C4-2B (cell line): ENCODE measurements at regions not wholly inside any gene's neighbourhood (a gene's known extent, or its start where the extent isn't known, plus 50 kb on each side); places are given as distances from the start of the nearest gene placed in this dataset.
A peak's percentile ranks its signal among the peaks of the same experiment; 100 is the strongest.

Experiments used
- H3K27ac ChIP-seq: fragments of 450-650 bp; 2 replicates; pipeline ENCODE4 v1.5.1; 2017
- ZFX ChIP-seq: fragments of 450-650 bp; IDR thresholded peaks from 2 replicates; pipeline ENCODE4 v1.6.1; 2017
- TF ChIP-seq, protein P1 (sequence below): fragments of 450-650 bp; conservative IDR thresholded peaks from 2 replicates; pipeline ENCODE4 v1.5.1; 2017; ENCODE audit warnings: mild to moderate bottlenecking

DNA sequence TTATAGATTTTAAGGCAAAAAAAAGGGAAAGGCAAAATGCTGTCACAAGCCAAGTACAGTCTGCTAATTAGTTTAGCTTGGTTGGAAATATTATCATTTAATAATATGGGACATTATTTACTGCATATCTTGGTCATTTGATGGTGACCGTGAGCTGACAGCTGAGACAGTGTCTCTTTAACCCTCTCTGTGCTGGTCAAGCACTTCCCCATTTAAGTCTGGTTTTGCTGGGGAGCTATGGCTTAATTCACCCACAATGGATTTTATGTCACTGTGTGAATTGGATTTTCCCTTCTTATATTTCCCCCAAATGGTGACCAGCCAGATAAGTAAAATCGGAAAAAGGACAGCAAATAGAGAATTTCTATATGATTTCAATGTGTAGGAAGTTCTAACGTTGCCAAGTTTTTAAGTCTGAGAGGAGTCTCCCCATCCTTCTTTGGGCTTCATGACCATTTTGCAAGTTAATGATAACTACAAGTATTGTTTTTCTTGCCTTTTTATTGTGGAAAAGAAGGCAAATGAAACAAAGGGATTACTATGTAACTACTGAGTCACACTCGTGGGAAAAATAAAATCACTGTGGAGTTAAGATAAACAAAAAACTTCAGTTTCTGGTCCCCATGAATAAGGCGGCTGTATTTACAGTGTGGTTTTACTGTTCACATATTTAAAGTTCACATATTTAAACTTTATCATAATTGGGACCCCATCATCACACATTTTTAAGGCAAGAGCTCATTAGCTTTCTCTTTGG is 373.5 kb downstream of the NR2F2 start:
- no peak overlapping the region for H3K27ac ChIP-seq
- TF ChIP-seq, protein P1, sequence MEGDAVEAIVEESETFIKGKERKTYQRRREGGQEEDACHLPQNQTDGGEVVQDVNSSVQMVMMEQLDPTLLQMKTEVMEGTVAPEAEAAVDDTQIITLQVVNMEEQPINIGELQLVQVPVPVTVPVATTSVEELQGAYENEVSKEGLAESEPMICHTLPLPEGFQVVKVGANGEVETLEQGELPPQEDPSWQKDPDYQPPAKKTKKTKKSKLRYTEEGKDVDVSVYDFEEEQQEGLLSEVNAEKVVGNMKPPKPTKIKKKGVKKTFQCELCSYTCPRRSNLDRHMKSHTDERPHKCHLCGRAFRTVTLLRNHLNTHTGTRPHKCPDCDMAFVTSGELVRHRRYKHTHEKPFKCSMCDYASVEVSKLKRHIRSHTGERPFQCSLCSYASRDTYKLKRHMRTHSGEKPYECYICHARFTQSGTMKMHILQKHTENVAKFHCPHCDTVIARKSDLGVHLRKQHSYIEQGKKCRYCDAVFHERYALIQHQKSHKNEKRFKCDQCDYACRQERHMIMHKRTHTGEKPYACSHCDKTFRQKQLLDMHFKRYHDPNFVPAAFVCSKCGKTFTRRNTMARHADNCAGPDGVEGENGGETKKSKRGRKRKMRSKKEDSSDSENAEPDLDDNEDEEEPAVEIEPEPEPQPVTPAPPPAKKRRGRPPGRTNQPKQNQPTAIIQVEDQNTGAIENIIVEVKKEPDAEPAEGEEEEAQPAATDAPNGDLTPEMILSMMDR = no peak
- TF ChIP-seq ZFX = no peak

DNA sequence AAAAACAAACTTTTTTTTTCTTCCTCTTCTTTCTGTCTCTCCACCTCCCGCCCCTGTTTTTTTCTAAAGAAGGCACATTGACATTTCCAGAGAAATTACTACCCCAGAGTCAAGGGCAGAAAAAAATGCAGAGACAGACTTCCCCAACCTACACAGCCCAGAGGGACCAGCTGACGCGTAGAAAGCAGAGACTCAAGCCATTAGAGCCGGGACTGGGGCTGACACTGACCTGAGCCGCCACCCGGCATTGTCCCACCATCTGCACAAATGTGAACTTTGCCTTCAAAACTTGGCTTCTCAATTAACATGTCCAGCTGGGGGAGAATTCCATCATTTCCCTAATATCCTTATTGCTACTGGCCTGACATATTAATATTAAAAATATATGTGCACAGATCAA is 385.6 kb downstream of the NR2F2 start:
- TF ChIP-seq ZFX = no peak
- TF ChIP-seq, protein P1 = no peak

DNA sequence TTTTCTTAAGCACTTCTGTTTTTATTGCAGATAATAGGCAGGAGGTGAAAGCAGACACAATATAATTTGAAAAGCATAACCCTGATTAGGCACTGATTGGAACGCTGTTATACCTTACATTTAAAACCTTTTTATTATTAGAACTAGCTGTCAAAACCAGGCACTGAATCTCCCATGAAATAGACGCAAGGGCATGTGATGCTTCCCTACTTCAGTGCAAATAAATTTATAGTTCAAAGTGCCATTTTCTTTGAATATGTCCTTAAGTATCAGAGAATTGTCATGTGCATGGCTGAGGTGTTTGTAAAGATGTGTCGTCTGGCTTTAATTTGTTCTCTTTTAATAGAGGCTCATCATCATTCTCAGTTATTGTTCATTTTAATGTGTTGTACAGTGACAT is 386.0 kb downstream of the NR2F2 start:
- TF ChIP-seq ZFX = no peak
- H3K27ac ChIP-seq = no peak overlapping the region

More for the DNA sequence above, 385.6 kb downstream of the NR2F2 start:
- no peak overlapping the region for H3K27ac ChIP-seq

DNA sequence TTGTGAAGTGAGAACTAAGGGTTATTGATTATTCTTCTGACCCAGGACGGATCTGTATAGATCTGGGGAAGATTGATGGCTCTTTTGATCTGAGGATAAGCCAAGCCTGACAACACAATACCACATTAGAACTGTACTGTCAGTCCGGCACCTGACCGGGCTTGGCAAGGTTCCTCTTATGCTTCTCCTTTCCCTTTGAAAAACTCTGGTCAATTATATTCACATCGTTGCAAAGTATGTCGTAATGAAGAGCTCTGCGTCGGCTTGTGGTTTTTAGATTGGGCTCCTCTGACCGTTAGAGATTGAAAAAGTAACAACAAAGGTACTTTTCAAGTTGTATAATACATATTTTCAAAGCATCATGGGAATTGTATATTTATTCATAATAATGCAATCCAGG is 389.8 kb downstream of the NR2F2 start:
- peak overlapping the region; percentile 86; the same call in 1 of the 2 replicates for H3K27ac ChIP-seq
- TF ChIP-seq, protein P1 = no peak
- TF ChIP-seq ZFX = no peak

DNA sequence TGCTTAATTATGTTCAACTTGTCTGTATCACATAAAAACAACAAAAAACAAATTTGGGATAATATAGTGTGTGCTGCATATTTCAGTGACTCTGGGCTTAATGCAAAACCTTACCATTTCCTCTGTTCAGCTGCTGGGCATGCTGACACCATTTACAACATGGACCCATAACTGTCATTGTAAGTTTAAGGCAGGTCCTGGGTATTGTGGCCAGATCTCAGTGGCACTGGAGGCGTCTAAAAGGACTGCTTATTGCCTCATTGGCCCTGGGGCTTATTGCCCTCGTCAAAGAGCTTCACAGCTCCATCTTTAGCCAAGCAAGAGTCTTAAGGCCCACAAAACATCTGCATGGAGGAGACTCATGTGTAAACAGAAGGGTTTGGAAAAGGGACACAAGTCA is 390.2 kb downstream of the NR2F2 start:
- TF ChIP-seq ZFX = no peak
- TF ChIP-seq, protein P1 = no peak
- H3K27ac ChIP-seq = peak overlapping the region; percentile 86; the same call in 1 of the 2 replicates

DNA sequence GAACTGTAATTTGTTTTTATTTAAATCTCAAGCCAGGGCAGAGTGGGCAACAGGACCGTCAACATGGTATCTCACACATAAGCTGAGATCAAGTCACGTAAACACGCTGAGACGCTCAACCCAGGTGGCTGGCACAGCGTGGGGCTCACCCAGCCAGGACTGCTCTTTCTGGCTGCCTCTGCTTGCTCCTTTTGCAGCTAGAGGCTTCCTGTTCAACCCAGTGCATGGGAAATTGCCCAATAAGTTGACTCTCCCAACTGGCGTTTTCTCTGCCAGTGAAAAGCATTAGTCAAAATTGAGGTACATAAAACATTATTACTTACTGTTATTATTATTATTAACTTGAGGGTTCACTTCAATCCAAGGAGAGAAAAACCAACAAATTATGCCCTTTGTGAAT is 398.1 kb downstream of the NR2F2 start:
- no peak overlapping the region for H3K27ac ChIP-seq
- TF ChIP-seq, protein P1 = no peak
- no peak for TF ChIP-seq ZFX

DNA sequence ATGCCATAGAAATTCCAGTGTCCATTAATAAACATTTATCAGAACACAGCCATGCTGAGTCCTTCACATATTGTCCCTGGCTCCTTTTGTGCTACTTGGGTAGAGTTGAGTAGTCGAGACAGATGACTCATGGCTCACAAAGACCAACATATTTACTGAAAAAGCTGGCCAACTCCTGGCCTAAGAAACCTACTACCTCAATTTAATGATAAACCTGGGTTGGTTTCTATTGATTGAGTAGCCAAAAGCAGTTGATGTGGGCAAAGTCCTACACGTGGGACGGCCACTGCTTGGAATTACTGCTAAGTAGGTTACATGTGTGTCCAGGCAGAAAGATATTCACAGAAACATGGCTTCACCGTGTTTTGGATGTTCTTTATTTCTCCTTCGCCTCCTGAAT is 402.2 kb downstream of the NR2F2 start:
- H3K27ac ChIP-seq = no peak overlapping the region
- no peak for TF ChIP-seq ZFX
- TF ChIP-seq, protein P1 = no peak

DNA sequence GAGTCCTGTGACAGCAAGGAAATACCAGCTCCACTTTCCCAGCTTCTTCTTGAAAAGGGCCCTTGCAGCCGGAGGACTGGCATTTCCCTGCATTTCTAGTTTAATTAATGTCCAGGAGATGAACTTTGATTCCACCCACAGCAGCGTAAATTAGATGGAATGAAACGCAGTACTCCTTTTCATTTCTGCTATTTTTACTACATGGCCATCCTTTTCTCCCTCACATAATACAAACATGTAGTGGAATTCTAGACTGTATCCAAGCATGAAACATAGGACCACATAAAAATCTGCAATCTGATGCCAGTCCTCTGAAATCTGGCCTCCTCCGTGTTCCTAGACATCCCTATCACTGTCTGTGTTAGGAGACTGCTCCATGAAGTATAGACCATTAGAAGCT is 403.2 kb downstream of the NR2F2 start:
- H3K27ac ChIP-seq = no peak overlapping the region
- TF ChIP-seq, protein P1 = no peak
- TF ChIP-seq ZFX = no peak
